ENCODE measurements at regions not wholly inside any gene's neighbourhood (a gene's known extent, or its start where the extent isn't known, plus 50 kb on each side); places are given as distances from the start of the nearest gene placed in this dataset.

GRCh38 chr11:70705930-70706329 is 307.6 kb downstream of the CTTN start:
- TF ChIP-seq CTCF (IDR thresholded peaks at IDR 0.05) (no peak), POLR2A (IDR thresholded peaks at IDR 0.05) (no peak)
